Lung (tissue), 11 donors: ENCODE measurements at regions not wholly inside any gene's neighbourhood (a gene's known extent, or its start where the extent isn't known, plus 50 kb on each side); places are given as distances from the start of the nearest gene placed in this dataset.
A peak's percentile ranks its signal among the peaks of the same experiment; 100 is the strongest.

Experiments
- ATAC-seq: fragments of 200-7000 bp; cut with Tn5 transposase; one replicate; pipeline ENCODE4 v1.9.1; 2020; ENCODE audit warnings: moderate number of reproducible peaks; ENCODE audit not compliant: insufficient read depth, low FRiP score
- DNase-seq, 3 donors: peaks; one replicate each; pipeline ENCODE4 v3.0.0-alpha.2; 2013 to 2017
- H3K27ac ChIP-seq, 2 donors: one replicate each; pipeline ENCODE4 v1.5.1; 2013; ENCODE audit warnings: mild to moderate bottlenecking in 2 of 2, moderate library complexity in 2 of 2, control low read depth in 1 of 2, inconsistent platforms in 1 of 2, low read depth in 1 of 2, low read length in 1 of 2
- H3K27me3 ChIP-seq, 3 donors: one replicate each; pipeline ENCODE4 v1.5.1; 2013; ENCODE audit warnings: low read length in 2 of 3; ENCODE audit not compliant: control insufficient read depth in 3 of 3, insufficient read depth in 3 of 3
- H3K36me3 ChIP-seq, 4 donors: one replicate each; pipeline ENCODE4 v1.5.1; 2013; ENCODE audit warnings: low read length in 4 of 4, mild to moderate bottlenecking in 1 of 4, moderate library complexity in 1 of 4; ENCODE audit not compliant: control insufficient read depth in 4 of 4, insufficient read depth in 4 of 4
- H3K4me1 ChIP-seq, 5 donors: one replicate each; pipeline ENCODE4 v1.5.1; 2013; ENCODE audit warnings: low read length in 5 of 5, mild to moderate bottlenecking in 2 of 5, moderate library complexity in 1 of 5; ENCODE audit not compliant: control insufficient read depth in 5 of 5, insufficient read depth in 5 of 5
- H3K4me3 ChIP-seq: one replicate; pipeline ENCODE4 v1.5.1; 2013; ENCODE audit warnings: mild to moderate bottlenecking, control low read depth, moderate library complexity
- H3K9ac ChIP-seq, 2 donors: one replicate each; pipeline ENCODE4 v1.5.1; 2013; ENCODE audit warnings: low read length in 2 of 2, control low read depth in 1 of 2; ENCODE audit not compliant: insufficient read depth in 1 of 2
- H3K9me3 ChIP-seq, 4 donors: one replicate each; pipeline ENCODE4 v1.5.1; 2013; ENCODE audit warnings: low read length in 3 of 4, mild to moderate bottlenecking in 1 of 4, moderate library complexity in 1 of 4; ENCODE audit not compliant: control insufficient read depth in 4 of 4, insufficient read depth in 3 of 4
- CTCF ChIP-seq: IDR thresholded peaks from 2 replicates; pipeline ENCODE4 v1.5.1; 2012; ENCODE audit warnings: mild to moderate bottlenecking; ENCODE audit errors: control extremely low read depth, extremely low read depth
- WGBS, 2 donors: extraction: QIAGEN DNeasy Blood & Tissue Kit; methylation state at CpG; one replicate each; pipeline ENCODE4 v1.1.7; 2013; 5-methylcytosine and 5-hydroxymethylcytosine counted together
- donor health status: control.
- donor health status: control.
- donor health status: Bipolar disorder and iron deficiency.
- donor health status: healthy.
- donor health status: DM: yes; HTN: yes; CAD: no.

GRCh38 chrX:9231491-9231890, 197.6 kb upstream of the FAM9B start:
- Histone ChIP-seq H3K9ac (no peak overlapping the region), H3K27me3 (peaks cover 0 to 12% (median 5%) of the 10 kb centered on the region in 3 donors), H3K27ac (no peak overlapping the region), H3K9me3 (no peaks in the 10 kb centered on the region), H3K4me1 (peaks cover 0 to 7% (median 0%) of the 10 kb centered on the region in 5 donors), H3K36me3 (no peaks in the 10 kb centered on the region), H3K4me3 (no peak overlapping the region)
- WGBS, 2 donors = 73 to 83% methylated on average over 5 of the region's 5 CpGs
- ATAC-seq (no peak), DNase-seq (no peak)
- TF ChIP-seq CTCF = no peak

GRCh38 chrX:9233141-9233540, 199.2 kb upstream of the FAM9B start:
- DNase-seq (peak; percentile 70 to 96 (median 93)), ATAC-seq (no peak)
- Histone ChIP-seq H3K4me1 (peaks cover 0 to 7% (median 0%) of the 10 kb centered on the region in 5 donors), H3K27ac (no peak overlapping the region), H3K36me3 (no peaks in the 10 kb centered on the region), H3K27me3 (peaks cover 0 to 16% (median 5%) of the 10 kb centered on the region in 3 donors), H3K9ac (no peak overlapping the region), H3K4me3 (no peak overlapping the region), H3K9me3 (no peaks in the 10 kb centered on the region)
- 60 to 84% methylated on average over 5 of the region's 5 CpGs for WGBS, 2 donors
- TF ChIP-seq CTCF = no peak

- DNase-seq = no peak
- H3K36me3 ChIP-seq = no peaks in the 10 kb centered on the region
- no peak overlapping the region for H3K9ac ChIP-seq
- no peak overlapping the region for H3K27ac ChIP-seq
- ATAC-seq = no peak
- WGBS, 2 donors = 79 to 91% methylated on average over 3 of the region's 3 CpGs
- TF ChIP-seq CTCF = no peak
- H3K4me1 ChIP-seq = peaks cover 0 to 7% (median 0%) of the 10 kb centered on the region in 5 donors
- H3K4me3 ChIP-seq = no peak overlapping the region
- peaks cover 0 to 13% (median 5%) of the 10 kb centered on the region in 3 donors for H3K27me3 ChIP-seq
- no peaks in the 10 kb centered on the region for H3K9me3 ChIP-seq
Measured at GRCh38 chrX:9234315-9234714, 200.4 kb upstream of the FAM9B start.

- DNase-seq (no peak), ATAC-seq (no peak)
- Histone ChIP-seq H3K9ac (no peak overlapping the region), H3K9me3 (no peaks in the 10 kb centered on the region), H3K4me1 (peaks cover 0 to 7% (median 0%) of the 10 kb centered on the region in 5 donors), H3K27me3 (peaks cover 0 to 13% (median 9%) of the 10 kb centered on the region in 3 donors), H3K4me3 (no peak overlapping the region), H3K36me3 (no peaks in the 10 kb centered on the region), H3K27ac (no peak overlapping the region)
- WGBS, 2 donors = 79 to 89% methylated on average over 3 of the region's 3 CpGs
- TF ChIP-seq CTCF = no peak
Measured at GRCh38 chrX:9235722-9236121, 201.8 kb upstream of the FAM9B start.
